SIG-M5 treated with dmso at 0.1 percent for 504 hours (cell line): ENCODE measurements at regions not wholly inside any gene's neighbourhood (a gene's known extent, or its start where the extent isn't known, plus 50 kb on each side); places are given as distances from the start of the nearest gene placed in this dataset.
"Not testable (repeated sequence)": the region's sequence is repeated elsewhere in the genome, so short reads cannot be mapped to it uniquely, and the experiment has no call there.

ENCODE experiments used
- DNase-seq: peaks from one replicate; lab custom pipeline; 2025; ENCODE audit not compliant: unreplicated experiment; lab: John Stamatoyannopoulos, UW

GRCh38 chr12:105862163-105862821 is 276.5 kb downstream of the NUAK1 start:
- no peak for DNase-seq

DNA sequence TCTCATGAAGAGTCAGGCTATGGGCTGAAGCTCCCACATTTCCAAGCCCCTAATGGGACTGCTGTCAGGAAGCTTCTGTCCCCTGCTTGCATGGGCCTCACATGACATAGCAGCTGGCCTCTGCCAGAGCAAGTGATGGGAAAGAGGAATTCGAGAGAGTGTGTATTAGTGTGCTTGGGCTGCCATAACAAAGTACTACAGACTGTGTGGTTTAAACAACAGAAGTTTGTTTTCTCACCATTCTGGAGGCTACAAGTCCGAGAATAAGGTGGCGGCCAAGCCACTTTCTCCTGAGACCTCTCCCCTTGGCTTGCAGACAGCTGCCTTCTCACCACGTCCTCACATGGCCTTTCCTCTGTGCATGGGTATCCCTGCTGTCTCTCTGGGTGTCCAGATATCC is 274.4 kb downstream of the NUAK1 start:
- no peak for DNase-seq

GRCh38 chr12:105864901-105865300 is 273.9 kb downstream of the NUAK1 start:
- no peak for DNase-seq

DNA sequence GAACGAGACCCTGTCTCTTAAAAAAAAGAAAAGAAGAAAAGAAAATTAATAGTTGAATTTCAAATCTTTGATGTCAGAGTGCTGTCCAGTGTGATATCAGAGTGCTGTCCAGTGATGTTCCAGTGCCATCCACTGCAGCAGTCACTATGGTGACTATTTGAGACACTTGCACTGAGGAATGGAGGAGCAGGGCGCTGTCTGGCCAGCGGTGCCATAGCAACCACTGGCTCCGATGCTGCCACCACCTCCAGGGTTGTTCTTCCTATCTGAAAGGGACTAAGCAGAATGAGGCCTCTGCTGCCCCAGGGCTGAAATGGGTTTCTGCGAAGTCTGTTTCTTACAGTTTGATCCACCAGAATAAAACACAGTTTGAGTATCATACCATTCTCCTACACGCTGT is 272.9 kb downstream of the NUAK1 start:
- DNase-seq: no peak

DNA sequence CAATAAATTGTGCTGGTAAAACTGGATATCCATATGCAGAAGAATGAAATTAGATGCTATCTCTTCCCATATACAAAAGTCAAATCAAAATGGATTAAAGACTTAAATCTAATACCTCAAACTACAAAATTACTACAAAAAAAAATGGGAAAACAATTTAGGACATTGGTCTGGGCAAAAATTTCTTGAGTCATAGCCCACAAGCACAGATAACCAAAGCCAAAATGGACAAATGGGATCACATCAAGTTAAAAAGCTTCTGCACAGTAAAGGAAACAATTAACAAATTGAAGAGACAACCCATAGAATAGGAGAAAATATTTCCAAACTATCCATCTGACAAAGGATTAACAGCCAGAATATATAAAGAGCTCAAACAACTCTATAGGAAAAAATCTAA is 264.6 kb downstream of the NUAK1 start:
- no peak for DNase-seq

- DNase-seq: no peak
Measured at GRCh38 chr12:105876396-105876927, 262.3 kb downstream of the NUAK1 start.

- DNase-seq: no peak
Measured at GRCh38 chr12:105878964-105879363, 259.8 kb downstream of the NUAK1 start.

- no peak for DNase-seq
Measured at GRCh38 chr12:105880824-105881388, 257.8 kb downstream of the NUAK1 start.

DNA sequence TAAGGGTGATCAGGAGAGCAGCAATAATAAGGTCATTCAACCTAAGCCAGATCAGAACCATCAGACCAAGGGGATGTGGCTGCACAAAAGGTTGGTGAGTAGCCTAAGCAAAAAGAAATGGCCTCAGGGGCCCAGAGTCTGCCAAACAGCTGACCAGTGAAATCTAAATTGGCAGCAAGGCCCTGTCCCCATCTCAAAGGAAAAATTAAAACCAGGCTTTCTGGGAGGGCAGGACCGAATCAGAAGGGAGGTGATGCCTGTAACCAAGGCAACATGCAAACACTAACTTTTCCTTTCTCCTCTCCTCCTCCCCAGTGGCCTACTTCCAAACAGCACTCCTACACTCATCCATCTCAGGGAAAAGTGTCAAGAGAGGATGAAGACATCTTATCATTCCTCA is 256.4 kb downstream of the NUAK1 start:
- no peak for DNase-seq

- DNase-seq: no peak
Measured at GRCh38 chr12:105887131-105887530, 251.6 kb downstream of the NUAK1 start.

- no peak for DNase-seq
Measured at GRCh38 chr12:105888696-105889095, 250.1 kb downstream of the NUAK1 start.

DNA sequence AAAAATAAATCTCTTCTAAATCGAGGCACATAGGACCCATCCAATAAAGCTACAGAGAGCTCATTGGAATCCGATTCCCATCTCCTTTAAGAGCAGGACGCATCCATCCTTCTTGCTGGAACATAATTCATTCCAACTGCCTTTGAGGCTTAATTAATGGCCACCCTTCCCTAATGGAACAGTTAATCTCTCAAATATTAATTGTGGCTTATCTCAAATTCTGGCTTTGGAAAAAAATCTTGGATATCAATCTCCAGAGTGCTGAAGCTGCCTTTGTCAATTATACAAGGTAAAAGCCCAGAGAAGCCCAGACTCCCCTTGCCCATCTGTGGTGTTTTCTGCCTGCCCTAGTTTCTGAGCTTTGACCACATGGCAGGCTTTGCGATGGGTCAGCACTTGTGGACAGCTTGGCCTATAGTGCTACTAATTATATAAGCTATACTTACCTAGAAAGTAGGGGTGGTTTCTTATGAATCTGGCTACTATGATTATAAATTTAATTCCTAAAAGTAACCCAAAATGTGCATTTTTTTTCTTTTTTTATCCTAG is 246.3 kb downstream of the NUAK1 start:
- DNase-seq: no peak

DNA sequence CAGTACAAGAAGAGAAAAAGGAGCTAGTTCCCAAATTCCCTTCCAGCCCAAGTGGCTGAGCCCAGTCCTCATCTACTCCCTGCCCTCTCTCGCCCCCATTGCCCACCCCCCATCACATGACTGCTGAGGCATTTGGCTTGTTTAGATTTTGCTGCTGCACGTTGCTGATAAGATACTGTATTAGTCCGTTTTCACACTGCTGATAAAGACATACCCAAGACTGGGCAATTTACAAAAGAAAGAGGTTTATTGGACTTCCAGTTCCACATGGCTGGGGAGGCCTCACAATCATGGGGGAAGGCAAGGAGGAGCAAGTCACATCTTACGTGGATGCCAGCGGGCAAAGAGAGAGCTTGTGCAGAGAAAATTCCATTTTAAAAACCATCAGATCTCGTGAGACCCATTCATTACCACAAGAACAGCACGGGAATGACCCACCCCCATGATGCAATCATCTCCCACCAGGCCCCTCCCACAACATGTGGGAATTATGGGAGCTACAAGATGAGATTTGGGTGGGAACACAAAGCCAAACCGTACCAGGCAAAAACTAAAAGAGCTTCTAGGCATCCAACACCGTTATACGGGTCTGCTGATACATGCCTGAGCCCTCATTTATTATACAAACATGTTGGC is 243.4 kb downstream of the NUAK1 start:
- not testable (repeated sequence) for DNase-seq

GRCh38 chr12:105897311-105897725 is 241.4 kb downstream of the NUAK1 start:
- DNase-seq: no peak

DNA sequence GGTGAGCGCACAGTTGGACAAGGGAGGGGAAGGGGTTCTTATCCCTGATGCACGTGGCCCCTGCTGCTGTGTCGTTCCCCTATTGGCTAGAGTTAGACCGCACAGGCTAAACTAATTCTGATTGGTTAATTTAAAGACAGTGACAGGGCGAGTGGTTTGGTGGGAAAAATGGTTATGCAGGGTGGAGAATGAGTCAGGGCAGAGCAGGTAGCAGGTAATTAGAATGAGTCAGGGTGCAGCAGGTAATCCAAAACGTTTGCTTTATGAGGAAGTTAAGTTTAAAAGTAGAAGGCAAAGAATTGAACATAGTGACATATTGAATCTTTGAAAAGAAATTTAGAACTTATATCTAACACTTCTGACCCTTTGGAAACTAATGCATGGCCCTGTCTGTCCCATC is 240.5 kb downstream of the NUAK1 start:
- DNase-seq: not testable (repeated sequence)

DNA sequence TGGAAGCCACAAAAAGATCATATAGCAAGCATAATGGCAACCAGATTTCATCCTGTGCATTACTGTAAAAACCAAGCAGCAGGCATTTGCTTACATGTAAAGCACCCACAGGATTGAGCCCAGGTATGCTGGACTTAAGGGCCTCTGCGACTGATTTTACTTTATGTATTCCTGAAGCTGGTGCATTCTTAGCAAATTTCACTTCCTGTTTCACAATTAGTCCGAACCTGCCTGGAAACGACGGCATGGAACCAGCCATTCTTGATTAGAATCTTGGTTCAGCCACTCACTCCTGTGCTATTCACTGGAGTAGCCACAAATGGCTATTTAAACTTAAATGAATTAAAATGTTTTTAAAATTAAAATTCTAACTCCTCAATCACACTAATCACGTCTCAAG is 239.2 kb downstream of the NUAK1 start:
- DNase-seq: no peak

- DNase-seq: no peak
Measured at GRCh38 chr12:105906561-105906960, 232.2 kb downstream of the NUAK1 start.

- DNase-seq: no peak
Measured at GRCh38 chr12:105907982-105908381, 230.8 kb downstream of the NUAK1 start.

DNA sequence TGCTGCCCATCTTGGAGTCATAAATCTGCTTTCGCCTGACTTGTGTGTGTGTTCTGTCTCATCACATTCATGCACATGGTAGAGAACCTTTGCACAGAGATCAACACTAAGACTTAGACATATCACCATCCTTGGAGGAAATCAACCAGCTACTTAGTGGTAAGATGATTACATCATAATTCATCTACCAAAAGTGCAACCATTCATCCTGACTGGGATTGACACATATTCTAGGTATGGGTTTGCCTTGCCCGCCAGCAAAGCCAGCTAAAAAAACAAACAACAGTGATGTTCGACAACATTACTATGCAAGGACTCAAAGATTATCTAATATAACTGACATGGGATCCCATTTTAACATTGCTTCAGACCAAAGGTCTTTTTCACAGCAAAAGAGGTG is 228.7 kb downstream of the NUAK1 start:
- no peak for DNase-seq

GRCh38 chr12:105911966-105912365 is 226.8 kb downstream of the NUAK1 start:
- DNase-seq: no peak

- DNase-seq: no peak
Measured at GRCh38 chr12:105912882-105913678, 225.7 kb downstream of the NUAK1 start.
